Erythroblast (primary cell): ENCODE measurements at regions not wholly inside any gene's neighbourhood (a gene's known extent, or its start where the extent isn't known, plus 50 kb on each side); places are given as distances from the start of the nearest gene placed in this dataset.

ENCODE experiments used
- GATA1 ChIP-seq: IDR thresholded peaks from 2 replicates; pipeline ENCODE4 v1.6.1; 2011; ENCODE audit warnings: low read depth, mild to moderate bottlenecking, control low read depth, low read length, moderate library complexity
- POLR2A ChIP-seq: IDR thresholded peaks from 2 replicates; pipeline ENCODE4 v1.6.1; 2011; ENCODE audit warnings: mild to moderate bottlenecking, low read length

- no peak for TF ChIP-seq GATA1
- no peak for TF ChIP-seq POLR2A
These were observed 54.7 kb upstream of the CAB39 start for GRCh38 chr2:230657906-230658305.
